ENCODE measurements at regions not wholly inside any gene's neighbourhood (a gene's known extent, or its start where the extent isn't known, plus 50 kb on each side); places are given as distances from the start of the nearest gene placed in this dataset.

- DNase-seq = no peak
- Histone ChIP-seq H3K9me3 (peaks cover 0 to 12% (median 5%) of the 10 kb centered on the region in 4 donors), H3K4me1 (peaks cover 0 to 7% (median 2%) of the 10 kb centered on the region in 4 donors), H3K4me3 (no peak overlapping the region), H3K36me3 (no peaks in the 10 kb centered on the region), H3K27ac (no peak overlapping the region), H3K27me3 (no peaks in the 10 kb centered on the region)
- no peak for TF ChIP-seq EP300 (IDR thresholded peaks at IDR 0.05)
- TF ChIP-seq POLR2AphosphoS5 (IDR thresholded peaks at IDR 0.05) = no peak
- TF ChIP-seq, protein P1, sequence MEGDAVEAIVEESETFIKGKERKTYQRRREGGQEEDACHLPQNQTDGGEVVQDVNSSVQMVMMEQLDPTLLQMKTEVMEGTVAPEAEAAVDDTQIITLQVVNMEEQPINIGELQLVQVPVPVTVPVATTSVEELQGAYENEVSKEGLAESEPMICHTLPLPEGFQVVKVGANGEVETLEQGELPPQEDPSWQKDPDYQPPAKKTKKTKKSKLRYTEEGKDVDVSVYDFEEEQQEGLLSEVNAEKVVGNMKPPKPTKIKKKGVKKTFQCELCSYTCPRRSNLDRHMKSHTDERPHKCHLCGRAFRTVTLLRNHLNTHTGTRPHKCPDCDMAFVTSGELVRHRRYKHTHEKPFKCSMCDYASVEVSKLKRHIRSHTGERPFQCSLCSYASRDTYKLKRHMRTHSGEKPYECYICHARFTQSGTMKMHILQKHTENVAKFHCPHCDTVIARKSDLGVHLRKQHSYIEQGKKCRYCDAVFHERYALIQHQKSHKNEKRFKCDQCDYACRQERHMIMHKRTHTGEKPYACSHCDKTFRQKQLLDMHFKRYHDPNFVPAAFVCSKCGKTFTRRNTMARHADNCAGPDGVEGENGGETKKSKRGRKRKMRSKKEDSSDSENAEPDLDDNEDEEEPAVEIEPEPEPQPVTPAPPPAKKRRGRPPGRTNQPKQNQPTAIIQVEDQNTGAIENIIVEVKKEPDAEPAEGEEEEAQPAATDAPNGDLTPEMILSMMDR (IDR thresholded peaks at IDR 0.05) = no peak
- WGBS, 5 donors = 35 to 82% (median 77%) methylated on average over 2 of the region's 2 CpGs
- intact Hi-C loops (cut with DNase I; ENCODE audit: low total_unique reads) = no loop called here
Measured at GRCh38 chr6:80641591-80641990, 535.1 kb downstream of the BCKDHB start.

GRCh38 chr6:80640176-80640575, 533.7 kb downstream of the BCKDHB start:
- peaks cover 0 to 7% (median 2%) of the 10 kb centered on the region in 4 donors for H3K4me1 ChIP-seq
- TF ChIP-seq EP300 (IDR thresholded peaks at IDR 0.05) (no peak), POLR2A (IDR thresholded peaks at IDR 0.05) (no peak)
- H3K36me3 ChIP-seq = no peaks in the 10 kb centered on the region
- 76 to 82% (median 77%) methylated on average over 1 of the region's 1 CpG for WGBS, 5 donors
- H3K27ac ChIP-seq = no peak overlapping the region
- DNase-seq = no peak
- no peak overlapping the region for H3K4me3 ChIP-seq
- peaks cover 0 to 6% (median 3%) of the 10 kb centered on the region in 4 donors for H3K9me3 ChIP-seq
- intact Hi-C loops (cut with DNase I; ENCODE audit: low total_unique reads) = no loop called here
- no peaks in the 10 kb centered on the region for H3K27me3 ChIP-seq

GRCh38 chr6:80639181-80639629, 532.7 kb downstream of the BCKDHB start:
- Histone ChIP-seq H3K27ac (peak overlapping the region in 3 of 5 donors; percentile 32 to 56 (median 55)), H3K36me3 (no peaks in the 10 kb centered on the region), H3K9me3 (no peaks in the 10 kb centered on the region), H3K27me3 (no peaks in the 10 kb centered on the region), H3K4me1 (peaks cover 0 to 7% (median 2%) of the 10 kb centered on the region in 4 donors), H3K4me3 (no peak overlapping the region)
- DNase-seq = no peak
- no peak for TF ChIP-seq POLR2A (IDR thresholded peaks at IDR 0.05)
- TF ChIP-seq EP300 (IDR thresholded peaks at IDR 0.05) = no peak
- no peak for TF ChIP-seq POLR2AphosphoS5 (IDR thresholded peaks at IDR 0.05)
- TF ChIP-seq, protein P1 (IDR thresholded peaks at IDR 0.05) = no peak
- intact Hi-C loops (cut with DNase I; ENCODE audit: low total_unique reads) = no loop called here
- 79 to 95% (median 91%) methylated on average over 2 of the region's 2 CpGs for WGBS, 5 donors

GRCh38 chr6:80638213-80639055, 532.0 kb downstream of the BCKDHB start:
- no peak overlapping the region for H3K4me3 ChIP-seq
- WGBS, 5 donors = 26 to 34% (median 29%) methylated on average over 9 of the region's 9 CpGs
- TF ChIP-seq POLR2A (IDR thresholded peaks at IDR 0.05) (no peak), EP300 (IDR thresholded peaks at IDR 0.05) (no peak), POLR2AphosphoS5 (IDR thresholded peaks at IDR 0.05) (peak; percentile 31 to 57 (median 37))
- TF ChIP-seq, protein P1 (IDR thresholded peaks at IDR 0.05) = no peak
- H3K27ac ChIP-seq = peak overlapping the region in 4 of 5 donors; percentile 18 to 56 (median 44)
- H3K36me3 ChIP-seq = no peaks in the 10 kb centered on the region
- DNase-seq = peak; percentile 53 to 95
- H3K9me3 ChIP-seq = no peaks in the 10 kb centered on the region
- intact Hi-C loops (cut with DNase I; ENCODE audit: low total_unique reads) = no loop called here
- peaks cover 0 to 7% (median 2%) of the 10 kb centered on the region in 4 donors for H3K4me1 ChIP-seq
- no peaks in the 10 kb centered on the region for H3K27me3 ChIP-seq

- no peaks in the 10 kb centered on the region for H3K36me3 ChIP-seq
Measured at GRCh38 chr6:80637312-80637711, 530.8 kb downstream of the BCKDHB start.

More at GRCh38 chr6:80637312-80637711, 530.8 kb downstream of the BCKDHB start:
- TF ChIP-seq, protein P1 (IDR thresholded peaks at IDR 0.05) = no peak
- no peak for TF ChIP-seq EP300 (IDR thresholded peaks at IDR 0.05)
- no peak for TF ChIP-seq POLR2AphosphoS5 (IDR thresholded peaks at IDR 0.05)
- TF ChIP-seq POLR2A (IDR thresholded peaks at IDR 0.05) = no peak
- Histone ChIP-seq H3K4me3 (no peak overlapping the region), H3K9me3 (no peaks in the 10 kb centered on the region), H3K27ac (no peak overlapping the region), H3K27me3 (no peaks in the 10 kb centered on the region), H3K4me1 (peaks cover 0 to 7% (median 2%) of the 10 kb centered on the region in 4 donors)
- no peak for DNase-seq
- intact Hi-C loops (cut with DNase I; ENCODE audit: low total_unique reads) = no loop called here

All from stomach (tissue), 8 donors.